ENCODE measurements at regions not wholly inside any gene's neighbourhood (a gene's known extent, or its start where the extent isn't known, plus 50 kb on each side); places are given as distances from the start of the nearest gene placed in this dataset.

DNA sequence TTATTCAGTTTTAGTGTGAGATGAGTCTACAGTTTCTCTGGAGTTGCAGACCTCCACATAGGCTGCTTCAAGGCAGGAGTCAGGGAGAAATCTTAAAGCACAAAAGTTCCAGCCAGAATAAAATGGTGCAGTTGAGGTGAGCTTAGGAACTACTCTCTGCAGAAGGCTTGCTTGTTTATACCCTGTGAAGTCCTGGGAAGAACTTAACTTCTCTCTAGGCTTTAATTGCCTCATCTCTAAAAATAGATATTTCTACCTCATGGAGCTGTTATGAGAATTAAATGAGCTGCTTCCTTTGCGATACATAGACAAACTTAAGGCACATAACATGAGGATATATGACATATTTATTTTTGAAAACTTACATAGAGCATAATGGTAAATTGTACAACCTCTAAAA is 286.2 kb downstream of the GPATCH2 start:
- Histone ChIP-seq H3K4me3 (ENCODE audit: low read length) (no peak overlapping the region), H3K9me3 (replicated peaks; ENCODE audit: low read length) (no peaks in the 10 kb centered on the region), H3K27me3 (ENCODE audit: control insufficient read depth, insufficient read depth, low read length) (no peaks in the 10 kb centered on the region), H3K36me3 (ENCODE audit: insufficient read depth, low read length) (no peaks in the 10 kb centered on the region), H3K4me1 (ENCODE audit: control insufficient read depth, insufficient read depth, low read length) (no peaks in the 10 kb centered on the region), H3K4me2 (ENCODE audit: low read length) (no peak overlapping the region), H3K9ac (ENCODE audit: low read depth, low read length) (no peak overlapping the region)

DNA sequence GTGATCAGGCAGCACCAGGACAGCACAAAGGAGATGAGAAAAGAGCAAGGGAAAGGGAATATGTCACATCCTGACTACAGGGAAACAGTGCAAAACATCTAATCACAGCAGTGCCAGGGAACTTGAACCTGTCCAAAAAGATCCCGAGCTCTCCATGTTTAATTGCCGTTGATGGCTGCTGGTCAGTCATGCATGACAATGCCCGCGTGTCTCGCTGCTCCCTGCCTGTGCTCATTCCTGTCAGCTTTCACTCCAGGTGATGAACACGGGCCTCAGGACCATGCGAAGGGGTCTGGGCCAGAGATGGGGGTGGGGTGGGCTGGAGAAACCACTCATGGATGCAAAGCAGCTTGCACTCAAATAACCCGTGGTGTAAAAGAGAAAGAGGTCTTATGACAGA is 287.0 kb downstream of the GPATCH2 start:
- H3K36me3 ChIP-seq (ENCODE audit: insufficient read depth, low read length) = no peaks in the 10 kb centered on the region
- H3K27me3 ChIP-seq (ENCODE audit: control insufficient read depth, insufficient read depth, low read length) = no peaks in the 10 kb centered on the region
- H3K4me2 ChIP-seq (ENCODE audit: low read length) = no peak overlapping the region
- H3K9me3 ChIP-seq (replicated peaks; ENCODE audit: low read length) = no peaks in the 10 kb centered on the region
- no peak overlapping the region for H3K4me3 ChIP-seq (ENCODE audit: low read length)
- no peaks in the 10 kb centered on the region for H3K4me1 ChIP-seq (ENCODE audit: control insufficient read depth, insufficient read depth, low read length)
- H3K9ac ChIP-seq (ENCODE audit: low read depth, low read length) = no peak overlapping the region

DNA sequence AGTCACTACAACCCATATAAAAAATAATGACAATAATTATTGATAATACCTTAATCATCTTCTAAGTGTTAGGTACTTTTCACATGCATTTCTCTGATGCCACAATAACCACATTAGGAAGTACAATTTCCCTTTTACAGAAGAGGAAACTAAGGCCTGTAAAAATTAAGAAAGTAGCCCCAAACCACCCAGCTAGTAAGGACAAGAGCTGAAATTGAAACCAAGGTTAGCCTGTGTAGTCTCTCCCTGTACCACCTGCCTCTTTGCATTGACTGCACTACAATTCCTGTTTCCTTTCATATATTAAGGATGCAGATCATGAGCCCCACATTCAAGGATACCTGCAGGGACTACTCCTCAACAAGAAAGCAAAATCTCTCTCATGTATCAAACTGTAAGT is 288.8 kb downstream of the GPATCH2 start:
- Histone ChIP-seq H3K4me3 (ENCODE audit: low read length) (no peak overlapping the region), H3K4me1 (ENCODE audit: control insufficient read depth, insufficient read depth, low read length) (no peaks in the 10 kb centered on the region), H3K27me3 (ENCODE audit: control insufficient read depth, insufficient read depth, low read length) (no peaks in the 10 kb centered on the region), H3K9me3 (replicated peaks; ENCODE audit: low read length) (no peaks in the 10 kb centered on the region), H3K4me2 (ENCODE audit: low read length) (no peak overlapping the region), H3K9ac (ENCODE audit: low read depth, low read length) (no peak overlapping the region), H3K36me3 (ENCODE audit: insufficient read depth, low read length) (no peaks in the 10 kb centered on the region)

DNA sequence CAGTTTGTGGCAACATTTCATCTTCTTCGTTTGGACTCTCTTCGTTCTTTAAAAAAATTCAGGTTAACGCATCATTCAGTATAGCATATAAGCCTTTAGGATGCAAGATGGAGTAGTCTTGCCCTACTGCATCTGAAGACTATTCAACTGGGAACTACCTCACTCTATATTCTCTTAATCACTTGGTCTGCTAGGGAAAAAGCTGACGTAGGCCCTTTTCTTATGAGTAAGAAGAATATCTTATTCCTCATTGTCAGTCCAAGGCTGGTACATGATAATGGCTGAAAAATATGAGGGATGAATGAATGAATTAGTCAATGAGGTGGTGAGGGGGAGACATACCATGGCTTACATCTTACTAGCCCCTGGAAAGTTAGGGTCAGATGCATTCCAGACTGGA is 294.2 kb downstream of the GPATCH2 start:
- no peaks in the 10 kb centered on the region for H3K27me3 ChIP-seq (ENCODE audit: control insufficient read depth, insufficient read depth, low read length)
- H3K4me2 ChIP-seq (ENCODE audit: low read length) = no peak overlapping the region
- H3K9ac ChIP-seq (ENCODE audit: low read depth, low read length) = no peak overlapping the region
- no peak overlapping the region for H3K4me3 ChIP-seq (ENCODE audit: low read length)
- no peaks in the 10 kb centered on the region for H3K36me3 ChIP-seq (ENCODE audit: insufficient read depth, low read length)
- H3K9me3 ChIP-seq (replicated peaks; ENCODE audit: low read length) = no peaks in the 10 kb centered on the region
- H3K4me1 ChIP-seq (ENCODE audit: control insufficient read depth, insufficient read depth, low read length) = no peaks in the 10 kb centered on the region

DNA sequence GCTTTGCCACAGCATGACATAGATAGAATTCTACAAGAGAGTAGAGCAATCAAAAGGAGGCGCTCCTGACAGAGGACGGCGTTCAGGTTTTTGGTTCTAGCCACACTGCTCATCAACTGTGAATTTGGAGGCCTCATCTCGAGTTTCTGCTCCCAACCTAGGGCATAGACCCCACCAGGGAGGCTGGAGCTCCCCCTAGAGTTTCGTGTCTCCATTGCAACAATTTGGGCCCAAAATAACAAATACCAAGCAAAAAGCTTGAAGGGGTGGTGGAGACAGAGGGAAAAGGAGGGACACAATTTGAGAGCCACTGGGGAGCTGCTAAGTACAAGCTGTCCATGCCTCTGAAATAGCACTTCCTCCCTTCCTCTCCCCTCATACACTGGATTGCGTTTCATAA is 297.0 kb downstream of the GPATCH2 start:
- Histone ChIP-seq H3K9me3 (replicated peaks; ENCODE audit: low read length) (no peaks in the 10 kb centered on the region), H3K4me2 (ENCODE audit: low read length) (no peak overlapping the region), H3K9ac (ENCODE audit: low read depth, low read length) (no peak overlapping the region), H3K4me1 (ENCODE audit: control insufficient read depth, insufficient read depth, low read length) (no peaks in the 10 kb centered on the region), H3K36me3 (ENCODE audit: insufficient read depth, low read length) (no peaks in the 10 kb centered on the region), H3K27me3 (ENCODE audit: control insufficient read depth, insufficient read depth, low read length) (no peaks in the 10 kb centered on the region), H3K4me3 (ENCODE audit: low read length) (no peak overlapping the region)

DNA sequence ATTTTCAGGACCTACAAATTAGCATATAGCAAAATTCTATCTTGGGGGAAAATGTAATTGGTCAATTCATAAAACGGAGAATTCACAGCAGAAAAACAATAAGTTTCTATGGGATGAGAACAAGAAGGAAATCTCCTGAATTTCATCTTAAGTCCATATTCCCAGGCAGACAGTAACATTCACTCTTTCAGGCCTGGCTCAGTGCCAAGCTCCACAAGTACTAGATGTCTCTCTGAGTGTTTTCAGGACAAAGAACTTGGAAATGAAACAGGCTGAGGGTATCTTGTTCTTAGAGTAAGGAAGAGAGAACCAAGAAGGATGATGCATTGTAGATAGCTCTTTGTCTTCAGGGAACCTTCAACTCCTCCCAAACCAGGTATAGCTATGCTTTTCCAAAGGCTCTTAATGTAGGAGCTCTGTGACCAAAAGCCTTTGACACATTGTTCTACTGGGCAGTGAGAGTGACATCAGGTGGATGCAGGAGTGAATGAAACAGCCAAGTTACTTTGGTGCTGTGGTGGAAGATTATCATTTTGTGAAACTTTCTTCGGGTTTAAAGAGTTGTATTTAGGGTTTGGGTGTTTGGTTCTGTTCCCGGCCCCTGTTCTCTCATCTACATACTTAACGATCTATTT is 298.3 kb downstream of the GPATCH2 start:
- Histone ChIP-seq H3K4me1 (ENCODE audit: control insufficient read depth, insufficient read depth, low read length) (no peaks in the 10 kb centered on the region), H3K27me3 (ENCODE audit: control insufficient read depth, insufficient read depth, low read length) (no peaks in the 10 kb centered on the region), H3K4me3 (ENCODE audit: low read length) (no peak overlapping the region), H3K9me3 (replicated peaks; ENCODE audit: low read length) (no peaks in the 10 kb centered on the region), H3K4me2 (ENCODE audit: low read length) (no peak overlapping the region), H3K36me3 (ENCODE audit: insufficient read depth, low read length) (no peaks in the 10 kb centered on the region), H3K9ac (ENCODE audit: low read depth, low read length) (no peak overlapping the region)

DNA sequence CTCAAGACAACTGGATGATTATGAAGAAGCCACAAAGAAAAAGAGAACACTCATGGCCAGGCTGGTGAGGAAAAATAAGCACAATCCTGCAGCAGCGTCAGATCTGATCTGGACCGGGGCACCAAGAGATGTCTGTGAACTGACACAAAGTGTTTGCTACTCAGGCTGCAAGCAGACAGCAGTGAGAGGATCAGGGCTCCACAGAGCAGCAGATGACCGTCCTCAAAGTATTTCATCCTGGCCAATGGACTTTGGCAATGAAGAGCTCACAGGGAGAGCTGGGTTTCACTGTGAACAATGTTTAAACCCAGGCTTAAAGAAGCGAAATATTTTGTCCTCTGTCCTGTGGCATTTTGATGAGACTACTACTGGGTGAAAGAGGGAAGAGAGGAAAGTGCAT is 299.2 kb downstream of the GPATCH2 start:
- H3K9ac ChIP-seq (ENCODE audit: low read depth, low read length) = no peak overlapping the region

DNA sequence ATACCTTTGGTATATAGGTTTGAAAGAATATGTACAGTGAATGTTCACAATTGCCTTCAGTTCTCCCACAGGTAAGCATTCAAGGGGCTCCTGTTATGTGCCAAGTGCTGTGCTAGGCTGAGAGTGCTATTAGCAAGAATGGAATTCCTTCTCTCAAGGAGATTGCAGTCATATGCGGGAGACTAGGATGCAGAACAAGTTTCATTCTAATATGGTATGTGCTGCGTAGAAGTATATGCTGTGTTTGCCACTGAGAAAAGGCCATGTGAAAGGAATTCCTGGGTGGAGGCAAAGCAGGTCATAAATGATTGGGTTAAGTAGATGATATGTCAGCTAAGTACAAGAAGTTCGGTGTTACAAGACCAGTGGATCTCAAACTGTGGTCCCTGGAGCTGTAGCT is 303.0 kb downstream of the GPATCH2 start:
- no peaks in the 10 kb centered on the region for H3K27me3 ChIP-seq (ENCODE audit: control insufficient read depth, insufficient read depth, low read length)
- H3K9me3 ChIP-seq (replicated peaks; ENCODE audit: low read length) = no peaks in the 10 kb centered on the region
- no peak overlapping the region for H3K9ac ChIP-seq (ENCODE audit: low read depth, low read length)
- no peak overlapping the region for H3K4me3 ChIP-seq (ENCODE audit: low read length)
- no peaks in the 10 kb centered on the region for H3K36me3 ChIP-seq (ENCODE audit: insufficient read depth, low read length)
- H3K4me2 ChIP-seq (ENCODE audit: low read length) = no peak overlapping the region
- no peaks in the 10 kb centered on the region for H3K4me1 ChIP-seq (ENCODE audit: control insufficient read depth, insufficient read depth, low read length)

More for the DNA sequence above, 299.2 kb downstream of the GPATCH2 start:
- H3K27me3 ChIP-seq (ENCODE audit: control insufficient read depth, insufficient read depth, low read length) = no peaks in the 10 kb centered on the region
- H3K4me2 ChIP-seq (ENCODE audit: low read length) = no peak overlapping the region
- H3K9me3 ChIP-seq (replicated peaks; ENCODE audit: low read length) = no peaks in the 10 kb centered on the region
- no peaks in the 10 kb centered on the region for H3K36me3 ChIP-seq (ENCODE audit: insufficient read depth, low read length)
- H3K4me3 ChIP-seq (ENCODE audit: low read length) = no peak overlapping the region
- H3K4me1 ChIP-seq (ENCODE audit: control insufficient read depth, insufficient read depth, low read length) = no peaks in the 10 kb centered on the region

DNA sequence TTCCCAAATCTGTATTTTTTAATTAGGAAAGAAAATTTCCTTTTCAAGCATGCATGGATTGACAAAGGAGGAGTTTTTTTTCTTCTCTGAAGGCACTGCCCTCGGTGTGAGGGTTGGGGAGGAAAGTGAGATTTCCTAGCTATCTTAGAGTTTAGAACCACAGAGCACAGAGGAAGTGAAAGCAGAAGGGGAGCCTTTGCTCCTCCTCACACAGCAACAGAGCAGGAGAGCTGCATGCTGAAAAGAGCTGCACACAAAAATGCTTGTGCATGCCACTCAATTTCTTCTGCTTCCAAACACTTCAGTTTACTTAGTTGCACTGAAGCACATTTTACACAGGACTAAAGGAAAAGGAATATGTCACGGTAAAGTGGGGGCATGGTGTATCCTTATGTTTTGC is 308.1 kb downstream of the GPATCH2 start:
- Histone ChIP-seq H3K4me2 (ENCODE audit: low read length) (no peak overlapping the region), H3K36me3 (ENCODE audit: insufficient read depth, low read length) (no peaks in the 10 kb centered on the region), H3K9ac (ENCODE audit: low read depth, low read length) (no peak overlapping the region)

DNA sequence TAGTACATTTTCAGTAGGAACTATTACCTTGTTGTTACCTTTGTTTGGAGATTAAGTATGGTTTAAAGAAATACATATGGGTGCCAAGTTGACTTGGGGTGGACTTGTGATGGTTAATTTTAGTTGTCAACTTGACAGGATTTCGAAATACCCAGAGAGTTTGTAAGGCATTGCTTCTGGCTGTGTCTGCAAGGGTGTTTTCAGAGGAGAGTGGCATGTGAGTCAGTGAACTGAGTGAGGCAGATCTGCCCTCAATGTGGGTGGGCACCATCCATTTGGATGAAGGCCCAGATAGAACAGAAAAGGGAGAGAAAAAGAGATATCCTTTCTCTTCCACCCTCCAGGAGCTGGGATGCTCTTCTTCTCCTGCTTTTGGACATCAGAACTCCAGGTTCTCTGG is 315.5 kb downstream of the GPATCH2 start:
- Histone ChIP-seq H3K27me3 (ENCODE audit: control insufficient read depth, insufficient read depth, low read length) (no peaks in the 10 kb centered on the region), H3K4me1 (ENCODE audit: control insufficient read depth, insufficient read depth, low read length) (peaks cover 12% of the 10 kb centered on the region), H3K9ac (ENCODE audit: low read depth, low read length) (no peak overlapping the region), H3K4me2 (ENCODE audit: low read length) (no peak overlapping the region), H3K4me3 (ENCODE audit: low read length) (no peak overlapping the region), H3K9me3 (replicated peaks; ENCODE audit: low read length) (no peaks in the 10 kb centered on the region), H3K36me3 (ENCODE audit: insufficient read depth, low read length) (no peaks in the 10 kb centered on the region)

More for the DNA sequence above, 308.1 kb downstream of the GPATCH2 start:
- Histone ChIP-seq H3K9me3 (replicated peaks; ENCODE audit: low read length) (no peaks in the 10 kb centered on the region), H3K4me1 (ENCODE audit: control insufficient read depth, insufficient read depth, low read length) (no peaks in the 10 kb centered on the region), H3K4me3 (ENCODE audit: low read length) (no peak overlapping the region), H3K27me3 (ENCODE audit: control insufficient read depth, insufficient read depth, low read length) (no peaks in the 10 kb centered on the region)

DNA sequence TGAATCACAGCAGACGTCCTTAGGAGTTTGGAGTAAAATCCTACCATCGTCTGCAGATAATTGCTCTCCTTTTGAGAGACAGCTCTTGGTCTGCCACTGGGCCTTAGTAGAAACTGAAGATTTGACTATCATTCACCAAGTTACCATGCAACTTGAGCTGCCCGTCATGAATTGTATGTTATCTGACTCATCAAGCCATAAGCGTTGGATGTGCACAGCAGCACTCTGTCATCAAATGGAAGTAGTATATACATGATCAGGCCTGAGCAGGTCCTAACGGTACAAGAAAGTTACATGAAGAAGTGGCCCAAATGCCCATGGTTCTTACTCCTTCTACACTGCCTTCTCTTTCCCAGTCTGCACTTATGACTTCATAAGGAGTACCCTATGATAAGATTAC is 317.8 kb downstream of the GPATCH2 start:
- H3K4me3 ChIP-seq (ENCODE audit: low read length) = no peak overlapping the region
- H3K4me1 ChIP-seq (ENCODE audit: control insufficient read depth, insufficient read depth, low read length) = peaks cover 12% of the 10 kb centered on the region
- H3K9ac ChIP-seq (ENCODE audit: low read depth, low read length) = no peak overlapping the region
- H3K36me3 ChIP-seq (ENCODE audit: insufficient read depth, low read length) = no peaks in the 10 kb centered on the region
- no peaks in the 10 kb centered on the region for H3K27me3 ChIP-seq (ENCODE audit: control insufficient read depth, insufficient read depth, low read length)
- H3K9me3 ChIP-seq (replicated peaks; ENCODE audit: low read length) = no peaks in the 10 kb centered on the region
- no peak overlapping the region for H3K4me2 ChIP-seq (ENCODE audit: low read length)

DNA sequence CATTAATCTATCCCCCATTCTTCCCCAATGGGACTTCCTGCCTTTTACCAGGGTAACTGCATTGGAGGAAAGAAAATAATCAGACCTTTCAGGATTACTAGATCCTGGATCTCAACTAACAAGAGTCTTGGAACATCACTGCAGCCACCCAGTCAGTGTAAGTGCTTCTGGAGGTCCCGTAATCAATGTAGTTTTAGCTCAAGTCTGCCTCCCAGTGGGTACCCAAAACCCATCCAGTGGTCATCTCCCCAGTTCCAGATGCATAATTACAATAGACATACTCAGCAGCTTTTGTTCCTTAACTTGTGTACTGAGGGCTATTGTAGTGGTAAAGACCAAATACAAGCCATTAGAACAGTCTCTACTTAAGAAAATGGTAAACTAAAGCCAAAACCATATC is 319.1 kb downstream of the GPATCH2 start:
- no peaks in the 10 kb centered on the region for H3K36me3 ChIP-seq (ENCODE audit: insufficient read depth, low read length)
- H3K4me3 ChIP-seq (ENCODE audit: low read length) = no peak overlapping the region
- no peaks in the 10 kb centered on the region for H3K9me3 ChIP-seq (replicated peaks; ENCODE audit: low read length)
- H3K4me2 ChIP-seq (ENCODE audit: low read length) = no peak overlapping the region
- H3K9ac ChIP-seq (ENCODE audit: low read depth, low read length) = no peak overlapping the region
- peaks cover 12% of the 10 kb centered on the region for H3K4me1 ChIP-seq (ENCODE audit: control insufficient read depth, insufficient read depth, low read length)
- H3K27me3 ChIP-seq (ENCODE audit: control insufficient read depth, insufficient read depth, low read length) = no peaks in the 10 kb centered on the region

All from skeletal muscle satellite cell (primary cell).